NB4 (cell line): ENCODE measurements at regions not wholly inside any gene's neighbourhood (a gene's known extent, or its start where the extent isn't known, plus 50 kb on each side); places are given as distances from the start of the nearest gene placed in this dataset.

Experiments
- DNase-seq: peaks from one replicate; pipeline ENCODE4 v3.0.0; 2010; ENCODE audit warnings: low read depth
- H3K4me3 ChIP-seq: one replicate; pipeline ENCODE4 v1.5.1; 2011; ENCODE audit warnings: mild to moderate bottlenecking, low read depth, low read length, moderate library complexity
- CTCF ChIP-seq: IDR thresholded peaks from one replicate; pipeline ENCODE4 v1.5.1; 2012; ENCODE audit warnings: low read depth, low read length
- MAX ChIP-seq: IDR thresholded peaks from 2 replicates; pipeline ENCODE4 v1.6.1; 2011; ENCODE audit warnings: low read depth, low read length
- MYC ChIP-seq: IDR thresholded peaks from 2 replicates; pipeline ENCODE4 v1.6.1; 2011; ENCODE audit warnings: low read depth, low read length
- POLR2A ChIP-seq: IDR thresholded peaks from 2 replicates; pipeline ENCODE4 v1.6.1; 2011; ENCODE audit warnings: mild to moderate bottlenecking; ENCODE audit not compliant: insufficient read length; ENCODE audit errors: extremely low read depth

GRCh38 chr4:156128616-156129015 lies 174.9 kb upstream of the CTSO start:
- DNase-seq, result no peak
- H3K4me3 ChIP-seq, result no peak overlapping the region
- no peak for TF ChIP-seq MYC
- TF ChIP-seq POLR2A, result no peak
- TF ChIP-seq MAX, result no peak
- TF ChIP-seq CTCF, result no peak

GRCh38 chr4:156118507-156119220 lies 165.0 kb upstream of the CTSO start:
- DNase-seq, result no peak
- no peak for TF ChIP-seq CTCF
- TF ChIP-seq MYC, result no peak
- TF ChIP-seq MAX, result no peak
- no peak overlapping the region for H3K4me3 ChIP-seq

- no peak for TF ChIP-seq POLR2A
- no peak for TF ChIP-seq MYC
- TF ChIP-seq MAX, result no peak
- no peak for TF ChIP-seq CTCF
- no peak overlapping the region for H3K4me3 ChIP-seq
- DNase-seq, result no peak
Observed at GRCh38 chr4:156117743-156118142, 164.1 kb upstream of the CTSO start.

- no peak for TF ChIP-seq MYC
- no peak for TF ChIP-seq POLR2A
- H3K4me3 ChIP-seq, result no peak overlapping the region
- DNase-seq, result no peak
Observed at GRCh38 chr4:156116991-156117390, 163.3 kb upstream of the CTSO start.

GRCh38 chr4:156113138-156113765 lies 159.6 kb upstream of the CTSO start:
- DNase-seq, result no peak
- no peak overlapping the region for H3K4me3 ChIP-seq
- TF ChIP-seq POLR2A (no peak), CTCF (no peak)

GRCh38 chr4:156111686-156112085 lies 158.0 kb upstream of the CTSO start:
- TF ChIP-seq CTCF (no peak), MYC (no peak), MAX (no peak), POLR2A (no peak)
- DNase-seq, result no peak
- no peak overlapping the region for H3K4me3 ChIP-seq
